Stomach smooth muscle (tissue), 2 donors: ENCODE measurements at regions not wholly inside any gene's neighbourhood (a gene's known extent, or its start where the extent isn't known, plus 50 kb on each side); places are given as distances from the start of the nearest gene placed in this dataset.

Experiments
- H3K27ac ChIP-seq: one replicate; pipeline ENCODE4 v1.7.0; 2013; ENCODE audit warnings: mild to moderate bottlenecking, low read length, inconsistent platforms
- H3K27me3 ChIP-seq, 2 donors: one replicate each; pipeline ENCODE4 v1.7.0; 2013; ENCODE audit warnings: low read length in 2 of 2; ENCODE audit not compliant: insufficient read depth in 2 of 2, control insufficient read depth in 1 of 2
- H3K36me3 ChIP-seq, 2 donors: one replicate each; pipeline ENCODE4 v1.7.0; 2013; ENCODE audit warnings: low read length in 2 of 2; ENCODE audit not compliant: control insufficient read depth in 2 of 2, insufficient read depth in 2 of 2
- H3K4me1 ChIP-seq: one replicate; pipeline ENCODE4 v1.7.0; 2013; ENCODE audit warnings: low read length; ENCODE audit not compliant: control insufficient read depth, insufficient read depth
- H3K4me3 ChIP-seq, 2 donors: one replicate each; pipeline ENCODE4 v1.7.0; 2013; ENCODE audit warnings: low read length in 2 of 2
- H3K9ac ChIP-seq, 2 donors: one replicate each; pipeline ENCODE4 v1.7.0; 2013; ENCODE audit warnings: low read length in 2 of 2, mild to moderate bottlenecking in 1 of 2
- H3K9me3 ChIP-seq, 2 donors: one replicate each; pipeline ENCODE4 v1.7.0; 2013; ENCODE audit warnings: low read length in 2 of 2; ENCODE audit not compliant: control insufficient read depth in 2 of 2
- donor health status: healthy.
- donor health status: Pancreatic carcinoma.

DNA sequence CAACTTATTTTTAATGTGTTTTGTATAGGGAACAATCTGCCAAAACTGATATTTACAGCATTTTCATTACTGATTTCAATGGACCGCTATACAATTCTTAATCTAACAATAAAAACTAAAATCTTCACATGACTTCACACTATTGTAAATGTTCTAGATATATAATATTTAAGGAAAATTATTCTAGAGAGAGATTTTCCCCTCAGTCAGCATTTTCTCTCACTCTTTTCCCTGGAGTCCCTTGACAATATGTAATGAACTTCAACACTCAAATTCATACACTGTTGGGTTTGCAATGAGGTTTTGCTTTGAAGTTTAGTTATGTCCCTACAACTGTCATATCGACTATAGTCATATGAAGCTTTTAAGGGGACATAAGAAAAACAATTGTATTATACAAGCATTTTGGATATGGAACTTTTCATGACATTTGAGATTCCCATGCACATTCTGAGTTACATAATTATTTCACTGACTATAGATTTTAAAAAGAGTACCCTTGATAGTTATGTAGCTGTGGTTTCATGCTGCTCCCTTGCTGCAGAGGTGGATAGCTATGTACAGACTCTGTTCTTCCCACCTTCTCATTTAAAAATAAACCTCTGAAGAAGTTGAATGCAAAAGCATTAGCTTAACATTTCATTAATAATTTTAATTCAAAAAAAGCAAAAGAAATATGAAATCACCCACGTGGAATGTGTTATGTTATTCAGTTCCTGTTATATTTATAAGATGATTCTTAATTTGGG lies 338.5 kb downstream of the AKAIN1 start:
- no peak overlapping the region for H3K9ac ChIP-seq
- no peaks in the 10 kb centered on the region for H3K4me1 ChIP-seq
- H3K4me3 ChIP-seq: no peak overlapping the region
- H3K27me3 ChIP-seq: no peaks in the 10 kb centered on the region
- H3K9me3 ChIP-seq: peaks cover 3% of the 10 kb centered on the region in 2 donors
- no peak overlapping the region for H3K27ac ChIP-seq
- H3K36me3 ChIP-seq: no peaks in the 10 kb centered on the region

DNA sequence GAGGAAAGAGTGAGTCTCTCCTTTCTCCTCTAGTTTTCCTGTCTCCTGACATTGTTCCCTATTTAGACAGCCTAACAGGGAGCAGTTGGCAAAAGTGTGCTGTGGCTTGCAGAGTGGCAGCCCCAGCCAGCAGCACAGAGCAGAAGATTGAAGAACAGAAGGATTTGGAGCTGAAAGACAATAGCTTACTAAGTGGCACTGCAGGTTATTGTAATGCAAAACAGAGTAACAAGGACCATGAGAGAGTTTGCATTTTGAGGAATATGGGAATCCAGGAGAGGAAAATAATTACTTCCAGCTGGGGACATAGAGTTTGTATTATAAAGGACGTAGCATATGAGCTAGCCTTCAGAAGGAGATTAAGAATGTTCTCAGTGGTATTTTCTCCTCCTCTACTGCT lies 342.4 kb downstream of the AKAIN1 start:
- no peak overlapping the region for H3K27ac ChIP-seq
- no peaks in the 10 kb centered on the region for H3K36me3 ChIP-seq
- no peaks in the 10 kb centered on the region for H3K27me3 ChIP-seq
- H3K4me1 ChIP-seq: no peaks in the 10 kb centered on the region
- peaks cover 0 to 3% of the 10 kb centered on the region in 2 donors for H3K9me3 ChIP-seq
- H3K9ac ChIP-seq: no peak overlapping the region
- no peak overlapping the region for H3K4me3 ChIP-seq

DNA sequence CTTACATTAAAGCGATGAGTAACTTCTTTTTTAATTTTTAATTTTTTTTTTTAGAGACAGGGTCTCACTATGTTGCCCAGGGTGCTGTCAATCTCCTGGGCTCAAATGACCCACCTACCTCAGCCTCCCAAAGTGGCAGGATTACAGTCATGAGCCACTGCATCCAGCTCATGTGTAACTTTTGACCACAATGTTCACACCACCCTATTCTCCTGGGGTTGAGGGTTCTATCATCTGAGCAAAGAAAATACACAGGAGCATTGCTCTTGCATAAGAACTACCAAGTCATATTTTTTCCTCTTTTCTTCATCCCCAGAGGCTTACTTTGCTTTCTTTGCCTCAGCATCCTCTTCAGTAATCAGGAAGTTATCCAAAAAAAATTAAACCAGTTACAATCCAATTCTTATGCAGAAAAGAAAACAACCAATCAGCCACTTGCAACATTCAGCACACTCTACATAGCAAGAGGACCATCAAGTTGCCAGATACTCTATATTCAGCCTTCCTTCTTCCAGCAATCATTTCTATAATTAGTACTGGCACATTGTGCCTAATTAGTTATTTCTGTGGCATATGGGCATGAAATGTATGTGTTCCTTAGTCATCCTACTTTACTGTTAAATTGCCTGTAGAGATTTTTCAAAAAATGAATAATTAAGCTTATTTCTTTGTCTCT lies 345.6 kb downstream of the AKAIN1 start:
- H3K9me3 ChIP-seq: peaks cover 0 to 2% of the 10 kb centered on the region in 2 donors

DNA sequence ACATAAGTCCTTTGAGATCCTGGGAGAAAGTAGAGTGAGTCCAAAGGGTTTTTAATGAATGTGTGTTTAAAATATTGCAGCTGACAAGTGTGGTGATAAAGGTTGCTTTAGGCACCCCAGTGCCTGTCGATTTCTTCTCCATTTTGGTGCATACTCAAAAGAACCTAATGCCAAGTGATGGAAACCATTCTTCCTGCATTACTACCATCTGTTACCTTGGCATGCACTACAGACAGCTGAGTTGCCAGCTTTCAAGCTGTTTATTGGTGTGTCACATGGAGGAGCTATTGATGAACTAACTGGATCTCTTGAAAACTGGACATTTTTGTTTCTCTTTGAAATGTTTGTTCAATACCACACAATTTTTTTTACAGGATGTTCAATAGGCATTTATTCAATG lies 350.0 kb downstream of the AKAIN1 start:
- Histone ChIP-seq H3K4me3 (no peak overlapping the region), H3K27ac (no peak overlapping the region), H3K4me1 (no peaks in the 10 kb centered on the region), H3K36me3 (no peaks in the 10 kb centered on the region), H3K27me3 (no peaks in the 10 kb centered on the region), H3K9me3 (peaks cover 0 to 2% of the 10 kb centered on the region in 2 donors), H3K9ac (no peak overlapping the region)

More for the DNA sequence above, 345.6 kb downstream of the AKAIN1 start:
- H3K27ac ChIP-seq: no peak overlapping the region
- no peaks in the 10 kb centered on the region for H3K27me3 ChIP-seq
- H3K9ac ChIP-seq: no peak overlapping the region
- H3K4me3 ChIP-seq: no peak overlapping the region
- H3K36me3 ChIP-seq: no peaks in the 10 kb centered on the region
- H3K4me1 ChIP-seq: no peaks in the 10 kb centered on the region

DNA sequence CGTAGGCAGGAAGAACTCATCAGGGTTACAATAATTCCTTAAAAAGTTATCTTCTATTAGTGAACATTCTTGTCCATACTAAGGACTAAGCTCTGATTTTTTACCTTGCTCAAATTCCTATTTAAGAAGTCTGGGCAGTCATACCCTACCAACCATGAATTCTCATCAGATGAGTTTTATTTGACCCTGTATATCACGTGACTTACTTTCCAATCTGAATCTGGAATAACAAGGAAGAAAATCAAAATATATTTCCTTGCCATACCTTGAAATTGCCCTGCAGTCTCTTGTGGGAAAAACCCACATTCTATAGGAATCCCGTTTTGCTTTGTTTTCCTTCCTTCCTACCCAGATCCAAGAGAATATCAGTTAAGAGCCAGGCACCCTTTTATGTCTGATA lies 352.7 kb downstream of the AKAIN1 start:
- Histone ChIP-seq H3K4me3 (no peak overlapping the region), H3K9ac (no peak overlapping the region), H3K27me3 (no peaks in the 10 kb centered on the region), H3K9me3 (peaks cover 0 to 2% of the 10 kb centered on the region in 2 donors), H3K36me3 (no peaks in the 10 kb centered on the region), H3K27ac (no peak overlapping the region), H3K4me1 (no peaks in the 10 kb centered on the region)

GRCh38 chr18:4843771-4844170 lies 353.3 kb downstream of the AKAIN1 start:
- Histone ChIP-seq H3K4me1 (no peaks in the 10 kb centered on the region), H3K36me3 (no peaks in the 10 kb centered on the region), H3K4me3 (no peak overlapping the region), H3K27ac (no peak overlapping the region), H3K9ac (no peak overlapping the region), H3K9me3 (peaks cover 0 to 2% of the 10 kb centered on the region in 2 donors), H3K27me3 (no peaks in the 10 kb centered on the region)

- H3K27me3 ChIP-seq: no peaks in the 10 kb centered on the region
- peaks cover 0 to 2% of the 10 kb centered on the region in 2 donors for H3K9me3 ChIP-seq
- H3K27ac ChIP-seq: no peak overlapping the region
- H3K9ac ChIP-seq: no peak overlapping the region
- H3K4me1 ChIP-seq: no peaks in the 10 kb centered on the region
- no peaks in the 10 kb centered on the region for H3K36me3 ChIP-seq
- no peak overlapping the region for H3K4me3 ChIP-seq
These were observed 354.3 kb downstream of the AKAIN1 start for GRCh38 chr18:4842751-4843150.

DNA sequence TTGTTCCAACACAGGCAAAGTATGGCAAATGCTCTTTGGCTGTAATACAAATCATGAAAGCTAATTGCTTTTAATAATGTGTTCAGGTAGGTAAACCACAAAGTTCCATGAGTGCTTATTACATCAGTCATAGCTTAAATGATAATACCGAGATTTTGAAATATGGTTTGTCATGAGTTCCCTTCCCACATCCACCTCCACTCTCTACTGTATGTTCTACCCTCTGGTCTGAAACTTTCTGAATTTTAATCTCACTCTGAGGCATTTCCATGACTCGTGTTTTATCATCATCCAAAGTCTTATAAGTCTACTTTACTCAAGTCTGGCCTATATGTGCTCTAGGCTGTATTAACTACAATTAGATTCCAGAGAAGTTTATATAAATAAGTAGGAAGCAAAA lies 354.8 kb downstream of the AKAIN1 start:
- Histone ChIP-seq H3K36me3 (no peaks in the 10 kb centered on the region), H3K4me3 (no peak overlapping the region), H3K9me3 (peaks cover 0 to 2% of the 10 kb centered on the region in 2 donors)

GRCh38 chr18:4839639-4840038 lies 357.4 kb downstream of the AKAIN1 start:
- H3K27ac ChIP-seq: no peak overlapping the region
- no peak overlapping the region for H3K9ac ChIP-seq
- H3K4me1 ChIP-seq: no peaks in the 10 kb centered on the region
- no peaks in the 10 kb centered on the region for H3K9me3 ChIP-seq
- no peak overlapping the region for H3K4me3 ChIP-seq
- no peaks in the 10 kb centered on the region for H3K36me3 ChIP-seq
- no peaks in the 10 kb centered on the region for H3K27me3 ChIP-seq

More for the DNA sequence above, 354.8 kb downstream of the AKAIN1 start:
- Histone ChIP-seq H3K9ac (no peak overlapping the region), H3K4me1 (no peaks in the 10 kb centered on the region), H3K27ac (no peak overlapping the region), H3K27me3 (no peaks in the 10 kb centered on the region)

DNA sequence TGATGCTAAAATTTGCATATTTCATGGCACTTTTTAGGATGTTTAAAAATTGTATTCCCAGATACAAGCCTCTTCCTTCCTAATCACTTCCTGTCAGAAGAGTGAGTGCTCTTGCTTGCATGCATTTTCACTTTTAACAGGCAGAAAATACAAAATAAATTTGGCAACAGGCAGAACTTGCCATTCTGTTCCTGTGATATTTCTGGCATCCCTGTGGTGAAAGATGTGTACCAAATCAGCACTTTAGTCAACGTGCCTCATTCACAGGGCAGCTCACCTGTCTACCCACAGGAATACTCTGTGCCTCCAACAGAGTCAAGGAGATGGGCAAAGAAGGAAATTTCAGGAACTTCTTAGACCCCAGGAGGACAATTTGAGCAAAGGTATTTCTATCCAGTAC lies 360.9 kb downstream of the AKAIN1 start:
- Histone ChIP-seq H3K27ac (no peak overlapping the region), H3K9me3 (no peaks in the 10 kb centered on the region), H3K27me3 (no peaks in the 10 kb centered on the region), H3K36me3 (no peaks in the 10 kb centered on the region), H3K4me1 (no peaks in the 10 kb centered on the region), H3K9ac (no peak overlapping the region), H3K4me3 (no peak overlapping the region)

DNA sequence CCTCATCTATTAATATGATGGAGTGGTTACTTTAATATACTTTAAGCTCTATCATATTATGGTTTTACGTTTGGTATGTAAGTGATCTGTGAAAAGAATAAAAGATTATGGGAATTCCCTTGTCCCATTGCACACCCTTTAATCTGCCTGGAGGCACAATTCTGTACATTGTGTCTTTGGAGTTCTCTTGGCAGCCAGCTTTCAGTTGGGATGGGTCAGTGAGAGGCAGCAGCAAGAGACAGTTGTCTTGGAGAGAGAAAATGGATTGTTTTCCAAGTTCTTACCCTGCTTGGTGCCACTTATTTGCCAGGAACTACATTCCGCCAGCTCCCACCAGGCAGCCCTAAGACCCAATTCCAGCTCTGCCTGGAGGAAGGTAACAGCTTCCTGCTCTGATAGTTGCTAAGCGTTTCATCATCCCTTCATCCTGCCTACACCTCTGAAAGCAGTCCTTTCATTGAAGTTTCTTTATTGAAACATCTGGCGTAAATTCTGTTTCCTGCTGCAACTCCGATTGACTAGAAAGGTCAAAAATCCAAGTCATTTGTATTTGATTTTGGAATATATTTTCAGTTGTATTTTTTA lies 365.2 kb downstream of the AKAIN1 start:
- Histone ChIP-seq H3K9me3 (no peaks in the 10 kb centered on the region), H3K36me3 (no peaks in the 10 kb centered on the region), H3K4me1 (no peaks in the 10 kb centered on the region), H3K27me3 (no peaks in the 10 kb centered on the region), H3K9ac (no peak overlapping the region), H3K27ac (no peak overlapping the region), H3K4me3 (no peak overlapping the region)
